Adipocyte (in vitro differentiated cells): ENCODE measurements at regions not wholly inside any gene's neighbourhood (a gene's known extent, or its start where the extent isn't known, plus 50 kb on each side); places are given as distances from the start of the nearest gene placed in this dataset.
"Not testable (repeated sequence)": the region's sequence is repeated elsewhere in the genome, so short reads cannot be mapped to it uniquely, and the experiment has no call there.

Source experiments
- DNase-seq: peaks from one replicate; pipeline ENCODE4 v3.0.0-alpha.2; 2015; ENCODE audit warnings: low read depth
- H3K27me3 ChIP-seq: replicated peaks from 2 replicates; pipeline ENCODE4 v1.7.0; 2013; ENCODE audit warnings: mild to moderate bottlenecking, low read length, moderate library complexity; ENCODE audit not compliant: control insufficient read depth, insufficient read depth
- H3K36me3 ChIP-seq: 2 replicates; pipeline ENCODE4 v1.7.0; 2013; ENCODE audit warnings: low read length, mild to moderate bottlenecking, moderate library complexity; ENCODE audit not compliant: control insufficient read depth, insufficient read depth, severe bottlenecking
- H3K4me1 ChIP-seq: 2 replicates; pipeline ENCODE4 v1.7.0; 2013; ENCODE audit warnings: mild to moderate bottlenecking, low read length, moderate library complexity; ENCODE audit not compliant: control insufficient read depth, insufficient read depth
- H3K4me3 ChIP-seq: 2 replicates; pipeline ENCODE4 v1.7.0; 2013; ENCODE audit warnings: mild to moderate bottlenecking, low read length, moderate library complexity
- H3K9ac ChIP-seq: 2 replicates; pipeline ENCODE4 v1.7.0; 2013; ENCODE audit warnings: mild to moderate bottlenecking, low read length, moderate library complexity
- H3K9me3 ChIP-seq: 2 replicates; pipeline ENCODE4 v1.7.0; 2013; ENCODE audit warnings: mild to moderate bottlenecking, low read length, moderate library complexity; ENCODE audit not compliant: control insufficient read depth

DNA sequence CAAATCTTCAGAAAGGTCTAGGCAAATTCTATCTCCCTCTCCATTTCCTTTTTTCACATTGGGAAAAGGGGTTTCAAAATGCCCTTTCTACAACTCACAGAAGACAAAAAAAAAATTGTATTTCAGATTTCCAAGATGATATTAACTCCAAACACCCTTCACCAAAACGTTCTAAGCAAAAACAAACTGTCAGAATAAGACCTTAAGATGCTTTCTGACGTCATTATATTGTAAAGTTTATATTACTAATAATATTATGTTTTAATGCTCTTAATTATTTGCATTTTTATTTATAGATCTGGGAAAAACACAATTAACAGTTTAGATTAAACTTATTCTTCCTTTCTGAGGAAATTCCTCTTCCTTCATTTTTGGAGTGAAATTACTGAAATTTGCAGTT is 624.2 kb downstream of the GALC start:
- Histone ChIP-seq H3K9ac (no peak overlapping the region), H3K27me3 (no peaks in the 10 kb centered on the region)

DNA sequence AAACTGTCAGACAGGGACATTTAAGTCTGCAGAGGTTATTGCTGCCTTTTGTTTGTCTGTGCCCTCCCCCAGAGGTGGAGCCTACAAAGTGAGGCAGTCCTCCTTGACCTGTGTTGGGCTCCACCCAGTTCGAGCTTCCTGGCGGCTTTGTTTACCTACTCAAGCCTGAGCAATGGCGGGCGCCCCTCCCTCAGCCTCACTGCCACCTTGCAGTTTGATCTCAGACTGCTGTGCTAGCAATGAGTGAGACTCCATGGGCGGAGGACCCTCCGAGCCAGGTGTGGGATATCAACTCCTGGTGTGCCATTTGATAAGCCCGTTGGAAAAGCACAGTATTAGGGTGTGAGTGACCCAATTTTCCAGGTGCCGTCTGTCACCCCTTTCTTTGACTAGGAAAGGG is 632.7 kb downstream of the GALC start:
- not testable (repeated sequence) for H3K9ac ChIP-seq, H3K4me3 ChIP-seq, H3K9me3 ChIP-seq, H3K4me1 ChIP-seq, H3K27me3 ChIP-seq, H3K36me3 ChIP-seq, DNase-seq

More for the DNA sequence above, 624.2 kb downstream of the GALC start:
- no peaks in the 10 kb centered on the region for H3K36me3 ChIP-seq
- H3K4me1 ChIP-seq = no peaks in the 10 kb centered on the region
- H3K4me3 ChIP-seq = no peak overlapping the region
- DNase-seq = no peak
- no peaks in the 10 kb centered on the region for H3K9me3 ChIP-seq

DNA sequence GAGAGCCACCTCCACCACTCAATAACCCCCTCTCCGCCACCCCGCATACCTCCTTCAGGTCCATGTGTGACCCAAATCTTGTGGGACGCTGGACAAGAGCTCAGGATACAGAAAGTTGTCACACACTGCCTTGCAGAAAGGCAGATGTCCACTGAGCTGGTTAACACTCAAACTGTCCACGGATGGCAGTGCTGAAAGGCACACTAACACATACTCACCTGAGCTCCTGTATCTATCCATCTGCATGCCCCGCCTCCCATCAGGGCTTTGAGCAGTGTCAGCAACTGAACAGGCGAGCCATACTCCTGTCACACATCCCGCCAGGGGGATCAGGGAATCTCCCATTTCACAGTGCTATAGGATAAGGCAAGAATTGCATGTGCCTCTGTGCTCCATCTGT is 642.0 kb downstream of the GALC start:
- Histone ChIP-seq H3K4me3 (no peak overlapping the region), H3K27me3 (no peaks in the 10 kb centered on the region), H3K36me3 (no peaks in the 10 kb centered on the region), H3K9ac (no peak overlapping the region), H3K4me1 (peaks cover 7% of the 10 kb centered on the region), H3K9me3 (peaks cover 4% of the 10 kb centered on the region)
- no peak for DNase-seq

DNA sequence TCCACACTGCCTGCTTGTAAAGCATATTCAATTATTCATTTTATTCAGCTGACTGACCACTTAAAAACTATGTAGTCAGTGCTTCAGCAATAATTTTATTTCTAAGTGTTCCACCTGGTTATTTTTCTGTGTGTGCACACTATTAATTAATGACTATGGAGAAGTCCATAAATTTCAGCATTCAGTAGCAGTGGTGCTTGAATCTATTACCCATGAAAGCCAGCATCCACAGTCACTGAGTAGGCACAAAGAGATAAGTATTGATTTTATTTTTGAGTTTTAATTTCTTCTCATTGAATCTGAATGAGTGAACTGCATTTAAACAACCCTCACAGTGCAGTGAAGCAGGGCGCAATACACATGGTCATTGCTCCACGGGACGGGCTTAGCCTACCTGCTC is 643.1 kb downstream of the GALC start:
- DNase-seq = no peak
- Histone ChIP-seq H3K4me1 (peaks cover 7% of the 10 kb centered on the region), H3K9me3 (no peaks in the 10 kb centered on the region), H3K27me3 (no peaks in the 10 kb centered on the region), H3K36me3 (no peaks in the 10 kb centered on the region), H3K9ac (no peak overlapping the region), H3K4me3 (no peak overlapping the region)

- no peak overlapping the region for H3K4me3 ChIP-seq
- no peaks in the 10 kb centered on the region for H3K27me3 ChIP-seq
- H3K9ac ChIP-seq = no peak overlapping the region
- DNase-seq = no peak
- no peaks in the 10 kb centered on the region for H3K36me3 ChIP-seq
- H3K4me1 ChIP-seq = peaks cover 7% of the 10 kb centered on the region
- no peaks in the 10 kb centered on the region for H3K9me3 ChIP-seq
These were observed 649.3 kb downstream of the GALC start for GRCh38 chr14:87343652-87344051.

- Histone ChIP-seq H3K9ac (peak overlapping the region; percentile 33), H3K36me3 (no peaks in the 10 kb centered on the region), H3K9me3 (no peaks in the 10 kb centered on the region), H3K4me1 (peaks cover 8% of the 10 kb centered on the region), H3K4me3 (peak overlapping the region; percentile 67), H3K27me3 (no peaks in the 10 kb centered on the region)
- DNase-seq = no peak
These were observed 657.8 kb downstream of the GALC start for GRCh38 chr14:87334997-87335685.

DNA sequence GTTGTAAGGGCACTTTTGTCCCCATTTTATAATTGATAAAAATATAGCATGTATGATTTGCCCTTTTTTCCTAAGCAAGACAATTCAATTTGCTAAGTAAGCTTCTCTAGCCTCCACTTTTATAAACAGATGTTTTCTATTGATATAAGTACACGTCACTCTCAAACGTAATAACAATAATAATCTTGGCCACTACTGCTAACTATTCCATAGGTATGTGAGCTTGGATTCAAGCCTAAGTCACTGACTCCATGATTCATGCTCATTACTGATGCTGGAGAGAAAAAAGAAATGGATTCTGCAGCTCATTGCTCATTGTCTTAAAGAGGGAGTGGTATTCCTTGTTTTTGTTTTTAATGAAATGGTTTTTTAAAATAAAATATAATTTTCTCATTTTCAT is 661.0 kb downstream of the GALC start:
- no peak overlapping the region for H3K4me3 ChIP-seq

DNA sequence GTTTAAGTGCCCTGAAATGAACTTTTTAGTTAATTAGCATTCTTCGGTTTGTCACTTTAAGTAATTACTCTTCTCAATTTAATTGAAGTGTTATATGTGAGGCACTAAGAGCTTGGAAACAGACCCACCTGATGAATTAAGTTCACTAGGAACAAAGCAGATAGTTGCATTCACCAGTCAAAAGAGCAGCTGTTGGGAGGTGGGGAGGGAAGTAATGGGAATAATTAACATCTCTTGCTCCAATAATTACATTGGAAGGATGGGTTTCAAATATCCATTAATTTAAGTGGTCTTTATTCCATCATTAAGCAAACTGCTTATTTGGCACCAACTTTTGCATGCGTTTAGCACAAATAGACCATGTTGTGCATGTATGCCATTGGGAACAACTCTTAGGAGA is 667.2 kb downstream of the GALC start:
- no peak overlapping the region for H3K9ac ChIP-seq
- no peaks in the 10 kb centered on the region for H3K36me3 ChIP-seq
- H3K4me3 ChIP-seq = no peak overlapping the region
- H3K9me3 ChIP-seq = no peaks in the 10 kb centered on the region
- DNase-seq = no peak
- no peaks in the 10 kb centered on the region for H3K4me1 ChIP-seq
- no peaks in the 10 kb centered on the region for H3K27me3 ChIP-seq

More for the DNA sequence above, 661.0 kb downstream of the GALC start:
- Histone ChIP-seq H3K9ac (no peak overlapping the region), H3K36me3 (no peaks in the 10 kb centered on the region), H3K27me3 (no peaks in the 10 kb centered on the region), H3K9me3 (no peaks in the 10 kb centered on the region), H3K4me1 (peaks cover 8% of the 10 kb centered on the region)
- peak; percentile 0 for DNase-seq

GRCh38 chr14:87323191-87323590 is 669.8 kb downstream of the GALC start:
- H3K4me1 ChIP-seq = no peaks in the 10 kb centered on the region
- no peaks in the 10 kb centered on the region for H3K27me3 ChIP-seq
- H3K4me3 ChIP-seq = no peak overlapping the region
- no peaks in the 10 kb centered on the region for H3K36me3 ChIP-seq
- DNase-seq = no peak
- H3K9me3 ChIP-seq = no peaks in the 10 kb centered on the region
- H3K9ac ChIP-seq = no peak overlapping the region

DNA sequence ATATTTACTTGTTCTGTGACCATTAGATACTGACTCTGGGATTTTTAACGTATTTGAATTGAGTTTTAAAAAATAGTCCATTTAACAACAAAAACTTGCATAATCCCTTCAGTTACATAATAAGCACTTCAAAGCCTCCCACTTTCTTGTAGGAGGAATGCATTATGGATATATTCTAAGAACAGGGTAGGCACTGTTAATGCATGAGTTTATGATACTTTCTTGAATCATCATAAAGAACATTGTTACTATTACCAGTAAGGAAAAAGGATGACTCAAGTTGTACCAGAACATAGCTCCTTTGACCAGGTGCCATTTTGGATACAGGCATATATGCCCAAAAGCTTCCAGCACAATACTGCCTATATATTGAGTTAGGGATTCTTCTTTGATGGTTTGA is 671.4 kb downstream of the GALC start:
- no peaks in the 10 kb centered on the region for H3K36me3 ChIP-seq
- DNase-seq = no peak
- H3K9ac ChIP-seq = no peak overlapping the region
- H3K4me1 ChIP-seq = no peaks in the 10 kb centered on the region
- H3K4me3 ChIP-seq = no peak overlapping the region
- no peaks in the 10 kb centered on the region for H3K9me3 ChIP-seq
- H3K27me3 ChIP-seq = no peaks in the 10 kb centered on the region

- no peak overlapping the region for H3K9ac ChIP-seq
- no peaks in the 10 kb centered on the region for H3K27me3 ChIP-seq
- H3K9me3 ChIP-seq = no peaks in the 10 kb centered on the region
- DNase-seq = no peak
- H3K36me3 ChIP-seq = no peaks in the 10 kb centered on the region
- H3K4me3 ChIP-seq = no peak overlapping the region
- H3K4me1 ChIP-seq = no peaks in the 10 kb centered on the region
These were observed 680.1 kb downstream of the GALC start for GRCh38 chr14:87312894-87313205.

- H3K27me3 ChIP-seq = no peaks in the 10 kb centered on the region
- no peaks in the 10 kb centered on the region for H3K36me3 ChIP-seq
- H3K4me1 ChIP-seq = no peaks in the 10 kb centered on the region
- H3K9me3 ChIP-seq = no peaks in the 10 kb centered on the region
- no peak overlapping the region for H3K9ac ChIP-seq
- no peak for DNase-seq
- no peak overlapping the region for H3K4me3 ChIP-seq
These were observed 680.7 kb downstream of the GALC start for GRCh38 chr14:87312169-87312893.
